Upper lobe of left lung (tissue), 4 donors: ENCODE measurements at regions not wholly inside any gene's neighbourhood (a gene's known extent, or its start where the extent isn't known, plus 50 kb on each side); places are given as distances from the start of the nearest gene placed in this dataset.

Experiments
- CTCF ChIP-seq, 6 experiments: fragments of 450-650 bp in 4 of 6; fragments of 200-600 bp in 2 of 6; sonication (generic) in 2 of 6; IDR thresholded peaks; one replicate each; pipeline ENCODE4 v1.5.1; 2016 to 2019; ENCODE audit warnings: antibody characterized with exemption in 6 of 6
- POLR2A ChIP-seq, 4 donors: fragments of 450-650 bp; IDR thresholded peaks; one replicate each; pipeline ENCODE4 v1.5.1; 2016 to 2017; ENCODE audit warnings: antibody characterized with exemption in 4 of 4, mild to moderate bottlenecking in 2 of 4

- TF ChIP-seq POLR2A (IDR thresholded peaks at IDR 0.05) (no peak), CTCF (IDR thresholded peaks at IDR 0.05) (no peak)
Observed at GRCh38 chr20:60143261-60143842, 185.1 kb downstream of the CDH26 start.
